GM23248 (cell line): ENCODE measurements at regions not wholly inside any gene's neighbourhood (a gene's known extent, or its start where the extent isn't known, plus 50 kb on each side); places are given as distances from the start of the nearest gene placed in this dataset.

Source experiments
- DNase-seq: peaks from one replicate; pipeline ENCODE4 v3.0.0-alpha.2; 2015
- H2AFZ ChIP-seq: fragments of 200-600 bp; sonication (generic); 2 replicates; pipeline ENCODE4 v1.6.1; 2016; ENCODE audit warnings: antibody characterized with exemption
- H3F3A ChIP-seq: fragments of 200-600 bp; sonication (generic); 2 replicates; pipeline ENCODE4 v1.6.1; 2016; ENCODE audit warnings: mild to moderate bottlenecking, antibody characterized with exemption, mixed run types; ENCODE audit not compliant: insufficient read depth
- H3K27ac ChIP-seq: fragments of 200-600 bp; sonication (generic); 2 replicates; pipeline ENCODE4 v1.5.1; 2016; ENCODE audit warnings: mild to moderate bottlenecking
- H3K27me3 ChIP-seq: fragments of 200-600 bp; sonication (generic); replicated peaks from 2 replicates; pipeline ENCODE4 v1.6.1; 2016; ENCODE audit warnings: mild to moderate bottlenecking; ENCODE audit not compliant: insufficient read depth
- H3K36me3 ChIP-seq: fragments of 200-600 bp; sonication (generic); 2 replicates; pipeline ENCODE4 v1.6.1; 2016; ENCODE audit warnings: low read depth, mild to moderate bottlenecking
- H3K4me1 ChIP-seq: fragments of 200-600 bp; sonication (generic); 2 replicates; pipeline ENCODE4 v1.6.1; 2016; ENCODE audit warnings: mild to moderate bottlenecking; ENCODE audit not compliant: insufficient read depth
- H3K4me2 ChIP-seq: fragments of 200-600 bp; sonication (generic); one replicate; pipeline ENCODE4 v1.6.1; 2016; ENCODE audit warnings: mild to moderate bottlenecking; ENCODE audit not compliant: unreplicated experiment
- H3K4me3 ChIP-seq: fragments of 200-600 bp; sonication (generic); 2 replicates; pipeline ENCODE4 v1.5.1; 2016; ENCODE audit warnings: mild to moderate bottlenecking
- H3K79me2 ChIP-seq: fragments of 200-600 bp; sonication (generic); 2 replicates; pipeline ENCODE4 v1.6.1; 2016; ENCODE audit warnings: mild to moderate bottlenecking; ENCODE audit not compliant: insufficient read depth
- H3K9ac ChIP-seq: fragments of 200-600 bp; sonication (generic); 2 replicates; pipeline ENCODE4 v1.6.1; 2016; ENCODE audit warnings: mild to moderate bottlenecking
- H3K9me2 ChIP-seq: fragments of 200-600 bp; sonication (generic); 2 replicates; pipeline ENCODE4 v1.6.1; 2016; ENCODE audit warnings: mixed run types, mild to moderate bottlenecking, moderate library complexity; ENCODE audit not compliant: insufficient read depth
- H3K9me3 ChIP-seq: fragments of 200-600 bp; sonication (generic); one replicate; pipeline ENCODE4 v1.6.1; 2017; ENCODE audit warnings: low read depth
- H4K20me1 ChIP-seq: fragments of 200-600 bp; sonication (generic); 2 replicates; pipeline ENCODE4 v1.6.0; 2016; ENCODE audit not compliant: insufficient read depth
- EZH2 ChIP-seq: fragments of 200-600 bp; sonication (generic); IDR thresholded peaks from 2 replicates; pipeline ENCODE4 v1.6.1; 2018; ENCODE audit warnings: antibody characterized with exemption, mild to moderate bottlenecking; ENCODE audit not compliant: insufficient read depth, poor library complexity, severe bottlenecking
- EZH2phosphoT487 ChIP-seq: fragments of 200-600 bp; sonication (generic); IDR thresholded peaks from 2 replicates; pipeline ENCODE4 v1.6.1; 2018; ENCODE audit warnings: antibody characterized with exemption, moderate library complexity, mild to moderate bottlenecking, low read depth; ENCODE audit not compliant: insufficient read depth
- WGBS, 2 experiments: methylation state at CpG; one replicate each; pipeline ENCODE4 v1.1.6; 2015 to 2017; ENCODE audit warnings: low lambda C conversion rate in 2 of 2, low coverage in 1 of 2; ENCODE audit errors: missing lambda C conversion rate in 2 of 2; 5-methylcytosine and 5-hydroxymethylcytosine counted together
- in situ Hi-C: fragments of 300-500 bp; cut with MboI; formaldehyde crosslinking; loops from 2 replicates; pipeline ENCODE4 v1.15.0; 2020

DNA sequence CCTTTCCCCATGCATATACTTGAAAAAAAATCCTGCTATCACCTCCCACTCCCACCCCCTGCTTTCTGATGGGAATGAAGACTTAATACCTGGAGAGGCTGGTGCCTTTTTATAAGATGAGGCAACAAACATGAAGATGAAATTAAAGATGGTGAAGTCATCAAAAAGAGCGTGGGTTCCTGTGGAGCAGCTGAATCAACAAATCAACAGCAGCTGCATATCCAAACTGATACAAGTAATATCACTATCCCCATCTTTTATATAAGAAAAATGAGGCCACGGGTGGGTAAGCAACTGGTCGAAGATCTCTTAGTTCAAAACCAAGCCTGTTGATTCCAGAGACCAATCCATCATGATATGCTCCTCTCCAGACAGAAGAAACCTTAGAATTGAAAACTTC lies 268.5 kb downstream of the ENC1 start:
- in situ Hi-C loops = no loop called here
- no peak for TF ChIP-seq EZH2
- TF ChIP-seq EZH2phosphoT487 = no peak
- H3K9ac ChIP-seq = no peak overlapping the region

GRCh38 chr5:74371621-74372020 lies 268.9 kb downstream of the ENC1 start:
- H3K27ac ChIP-seq = no peak overlapping the region
- no peak overlapping the region for H3K4me3 ChIP-seq
- no peak for TF ChIP-seq EZH2phosphoT487
- TF ChIP-seq EZH2 = no peak
- no peak overlapping the region for H2AFZ ChIP-seq
- H3K4me1 ChIP-seq = no peaks in the 10 kb centered on the region
- H3F3A ChIP-seq = no peaks in the 10 kb centered on the region
- H3K79me2 ChIP-seq = no peaks in the 10 kb centered on the region
- no peaks in the 10 kb centered on the region for H3K36me3 ChIP-seq
- no peak overlapping the region for H3K4me2 ChIP-seq
- no peaks in the 10 kb centered on the region for H3K9me3 ChIP-seq
- H3K27me3 ChIP-seq = no peaks in the 10 kb centered on the region
- no peaks in the 10 kb centered on the region for H4K20me1 ChIP-seq
- no peak overlapping the region for H3K9ac ChIP-seq
- DNase-seq = no peak
- no peaks in the 10 kb centered on the region for H3K9me2 ChIP-seq
- in situ Hi-C loops = no loop called here
- 93 to 97% methylated on average over 5 of the region's 5 CpGs for whole genome bisulfite sequencing, 2 experiments

More for the DNA sequence above, 268.5 kb downstream of the ENC1 start:
- no peaks in the 10 kb centered on the region for H3K4me1 ChIP-seq
- no peaks in the 10 kb centered on the region for H4K20me1 ChIP-seq
- H3K27me3 ChIP-seq = no peaks in the 10 kb centered on the region
- no peaks in the 10 kb centered on the region for H3K9me2 ChIP-seq
- no peak for DNase-seq
- no peak overlapping the region for H3K4me2 ChIP-seq
- H3K9me3 ChIP-seq = no peaks in the 10 kb centered on the region
- H3F3A ChIP-seq = no peaks in the 10 kb centered on the region
- 80 to 86% methylated on average over 3 of the region's 3 CpGs for whole genome bisulfite sequencing, 2 experiments
- no peaks in the 10 kb centered on the region for H3K36me3 ChIP-seq
- H3K79me2 ChIP-seq = no peaks in the 10 kb centered on the region
- H2AFZ ChIP-seq = no peak overlapping the region
- H3K27ac ChIP-seq = no peak overlapping the region
- H3K4me3 ChIP-seq = no peak overlapping the region

DNA sequence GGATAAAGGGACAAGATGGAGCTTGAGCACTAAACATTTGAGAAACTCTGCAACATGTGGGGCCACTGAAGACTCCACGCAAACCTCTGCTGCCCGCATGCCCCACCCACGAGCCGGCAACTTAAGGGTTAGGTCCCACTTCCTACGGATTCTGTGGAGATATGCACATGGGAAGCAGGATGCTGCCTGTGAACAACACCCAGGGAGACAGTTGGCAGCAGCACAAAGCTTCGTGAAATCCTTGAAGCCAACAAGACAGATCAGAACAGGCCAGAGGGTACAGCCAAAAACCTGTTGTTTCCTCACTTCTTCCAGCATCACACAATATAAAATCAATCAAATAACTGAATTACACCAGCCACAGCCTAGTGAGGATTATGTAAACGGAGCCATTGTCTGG lies 270.4 kb downstream of the ENC1 start:
- in situ Hi-C loops = no loop called here
- Histone ChIP-seq H3K9me2 (no peaks in the 10 kb centered on the region), H3K4me1 (no peaks in the 10 kb centered on the region), H3F3A (no peaks in the 10 kb centered on the region), H3K79me2 (no peaks in the 10 kb centered on the region), H3K27me3 (no peaks in the 10 kb centered on the region), H3K27ac (no peak overlapping the region), H3K4me3 (no peak overlapping the region), H3K4me2 (no peak overlapping the region), H3K9me3 (no peaks in the 10 kb centered on the region), H4K20me1 (no peaks in the 10 kb centered on the region), H2AFZ (no peak overlapping the region), H3K9ac (no peak overlapping the region), H3K36me3 (no peaks in the 10 kb centered on the region)
- TF ChIP-seq EZH2phosphoT487 = no peak
- no peak for TF ChIP-seq EZH2
- WGBS, 2 experiments = 22% methylated on average over 7 of the region's 7 CpGs
- no peak for DNase-seq

GRCh38 chr5:74369173-74369572 lies 271.4 kb downstream of the ENC1 start:
- Histone ChIP-seq H3K4me1 (no peaks in the 10 kb centered on the region), H3K9me2 (no peaks in the 10 kb centered on the region), H3K27me3 (no peaks in the 10 kb centered on the region), H3K4me3 (no peak overlapping the region), H3F3A (no peaks in the 10 kb centered on the region), H2AFZ (no peak overlapping the region), H4K20me1 (no peaks in the 10 kb centered on the region), H3K9me3 (no peaks in the 10 kb centered on the region), H3K4me2 (no peak overlapping the region), H3K79me2 (no peaks in the 10 kb centered on the region), H3K36me3 (no peaks in the 10 kb centered on the region), H3K9ac (no peak overlapping the region), H3K27ac (no peak overlapping the region)
- 68 to 77% methylated on average over 6 of the region's 6 CpGs for WGBS, 2 experiments
- DNase-seq = no peak
- in situ Hi-C loops = no loop called here
- TF ChIP-seq EZH2phosphoT487 = no peak
- no peak for TF ChIP-seq EZH2

- H3K79me2 ChIP-seq = no peaks in the 10 kb centered on the region
- no peak overlapping the region for H2AFZ ChIP-seq
- WGBS, 2 experiments = 35 to 39% methylated on average over 4 of the region's 4 CpGs
- H3K4me2 ChIP-seq = no peak overlapping the region
- no peaks in the 10 kb centered on the region for H3K4me1 ChIP-seq
- no peaks in the 10 kb centered on the region for H3K36me3 ChIP-seq
- no peaks in the 10 kb centered on the region for H3K27me3 ChIP-seq
- no peak overlapping the region for H3K9ac ChIP-seq
- TF ChIP-seq EZH2phosphoT487 (no peak), EZH2 (no peak)
- in situ Hi-C loops = no loop called here
- no peaks in the 10 kb centered on the region for H3K9me2 ChIP-seq
- no peak overlapping the region for H3K4me3 ChIP-seq
- no peaks in the 10 kb centered on the region for H3F3A ChIP-seq
- H3K27ac ChIP-seq = no peak overlapping the region
- no peaks in the 10 kb centered on the region for H3K9me3 ChIP-seq
- DNase-seq = no peak
- no peaks in the 10 kb centered on the region for H4K20me1 ChIP-seq
Measured at GRCh38 chr5:74367934-74368333, 272.6 kb downstream of the ENC1 start.
